C4-2B (cell line): ENCODE measurements at regions not wholly inside any gene's neighbourhood (a gene's known extent, or its start where the extent isn't known, plus 50 kb on each side); places are given as distances from the start of the nearest gene placed in this dataset.

Experiments used
- CTCF ChIP-seq: fragments of 450-650 bp; conservative IDR thresholded peaks from 2 replicates; pipeline ENCODE4 v1.5.1; 2017; ENCODE audit warnings: mild to moderate bottlenecking
- ZFX ChIP-seq: fragments of 450-650 bp; IDR thresholded peaks from 2 replicates; pipeline ENCODE4 v1.6.1; 2017

- TF ChIP-seq CTCF (no peak), ZFX (no peak)
Observed at GRCh38 chr2:82796132-82796531, 1662.9 kb downstream of the SUCLG1 start.
